B cell (primary cell): ENCODE measurements at regions not wholly inside any gene's neighbourhood (a gene's known extent, or its start where the extent isn't known, plus 50 kb on each side); places are given as distances from the start of the nearest gene placed in this dataset.

Experiments used
- ATAC-seq: fragments of 200-7000 bp; cut with Tn5 transposase; one replicate; pipeline ENCODE4 v1.10.0; 2021; ENCODE audit warnings: low read depth, mild to moderate bottlenecking, moderate number of reproducible peaks, moderate library complexity
- CTCF ChIA-PET: fragments of 350-600 bp; sonication (Branson Sonifier 250); formaldehyde crosslinking; loops from one replicate; lab custom pipeline; 2021; ENCODE audit warnings: antibody characterized with exemption, inconsistent platforms; lab: Charles Lee
- POLR2A ChIA-PET: fragments of 350-600 bp; sonication (Branson Sonifier 250); formaldehyde crosslinking; loops from one replicate; lab custom pipeline; 2021; ENCODE audit warnings: antibody characterized with exemption; lab: Charles Lee
- DNase-seq: peaks from one replicate; pipeline ENCODE4 v3.0.0; 2013
- H2AFZ ChIP-seq: 2 replicates; pipeline ENCODE4 v1.6.1; 2012; ENCODE audit warnings: mild to moderate bottlenecking, low read depth, low read length; ENCODE audit not compliant: insufficient read depth, poor library complexity, severe bottlenecking
- H3K27ac ChIP-seq, 2 donors: 1 replicate in 1 of 2; 2 replicates in 1 of 2; pipeline ENCODE4 v1.5.1; 2012 to 2013; ENCODE audit warnings: low read length in 2 of 2, mild to moderate bottlenecking in 2 of 2, moderate library complexity in 1 of 2
- H3K27me3 ChIP-seq, 4 experiments: fragments of 200-600 bp in 1 of 4; sonication (generic) in 1 of 4; replicated peaks in 1 of 4; 1 replicate in 2 of 4; 2 replicates in 2 of 4; pipeline versions ENCODE4 v1.6.1 to v1.7.0; 2013 to 2016; ENCODE audit warnings: low read length in 3 of 4, mild to moderate bottlenecking in 2 of 4, mixed read lengths in 1 of 4, moderate library complexity in 1 of 4; ENCODE audit not compliant: insufficient read depth in 4 of 4, control insufficient read depth in 3 of 4; ENCODE audit errors: control extremely low read depth in 1 of 4
- H3K36me3 ChIP-seq, 2 experiments: replicated peaks in 1 of 2; 1 replicate in 1 of 2; 2 replicates in 1 of 2; pipeline versions ENCODE4 v1.6.1 to v1.7.1; 2013; ENCODE audit warnings: low read length in 1 of 2; ENCODE audit not compliant: insufficient read depth in 2 of 2, control insufficient read depth in 1 of 2; ENCODE audit errors: control extremely low read depth in 1 of 2, extremely low read depth in 1 of 2
- H3K4me1 ChIP-seq, 2 donors: fragments of 200-600 bp in 1 of 2; sonication (generic) in 1 of 2; 1 replicate in 1 of 2; 2 replicates in 1 of 2; pipeline versions ENCODE4 v1.5.1 to v1.6.1; 2013 to 2017; ENCODE audit warnings: low read length in 2 of 2; ENCODE audit not compliant: control insufficient read depth in 2 of 2, insufficient read depth in 2 of 2
- H3K4me2 ChIP-seq: replicated peaks from 2 replicates; pipeline ENCODE3; 2012; ENCODE audit warnings: mild to moderate bottlenecking, low read depth, low read length; ENCODE audit not compliant: poor library complexity, severe bottlenecking
- H3K4me3 ChIP-seq, 5 experiments: fragments of 200-600 bp in 1 of 5; sonication (generic) in 1 of 5; 1 replicate in 3 of 5; 2 replicates in 2 of 5; pipeline versions ENCODE4 v1.5.1 to v1.7.0; 2011 to 2016; ENCODE audit warnings: low read length in 4 of 5, mild to moderate bottlenecking in 4 of 5, low read depth in 2 of 5, control low read depth in 1 of 5, moderate library complexity in 1 of 5; ENCODE audit not compliant: insufficient read depth in 1 of 5; ENCODE audit errors: control extremely low read depth in 1 of 5, extremely low read depth in 1 of 5
- H3K79me2 ChIP-seq: fragments of 200-600 bp; sonication (generic); one replicate; pipeline ENCODE4 v1.6.0; 2016; ENCODE audit warnings: low read length; ENCODE audit not compliant: control insufficient read depth, insufficient read depth
- H3K9ac ChIP-seq: fragments of 200-600 bp; sonication (generic); 2 replicates; pipeline ENCODE4 v1.6.1; 2017; ENCODE audit warnings: mild to moderate bottlenecking, low read length, moderate library complexity
- H3K9me3 ChIP-seq, 3 donors: one replicate each; pipeline versions ENCODE4 v1.6.1 to v1.7.1; 2013; ENCODE audit warnings: low read length in 2 of 3; ENCODE audit not compliant: control insufficient read depth in 2 of 3, insufficient read depth in 1 of 3; ENCODE audit errors: control extremely low read depth in 1 of 3
- H4K20me1 ChIP-seq: 2 replicates; pipeline ENCODE4 v1.6.0; 2012; ENCODE audit warnings: mild to moderate bottlenecking, low read length; ENCODE audit not compliant: insufficient read depth, control insufficient read depth, poor library complexity, severe bottlenecking
- H3K27ac Mint-ChIP-seq: one replicate; pipeline ENCODE4 v1.8.0; 2021; ENCODE audit warnings: mixed read lengths
- H3K27me3 Mint-ChIP-seq: one replicate; pipeline ENCODE4 v1.8.0; 2021; ENCODE audit warnings: mixed read lengths
- H3K4me1 Mint-ChIP-seq: one replicate; pipeline ENCODE4 v1.8.0; 2021; ENCODE audit warnings: mixed read lengths
- H3K4me3 Mint-ChIP-seq: one replicate; pipeline ENCODE4 v1.8.0; 2021; ENCODE audit warnings: mixed read lengths
- H3K9me3 Mint-ChIP-seq: one replicate; pipeline ENCODE4 v1.8.0; 2022; ENCODE audit warnings: mixed read lengths; ENCODE audit not compliant: insufficient read depth
- CTCF ChIP-seq: fragments of 200-600 bp; IDR thresholded peaks from one replicate; pipeline ENCODE4 v1.8.0; 2022; ENCODE audit warnings: antibody characterized with exemption, mild to moderate bottlenecking
- EZH2 ChIP-seq: IDR thresholded peaks from 2 replicates; pipeline ENCODE4 v1.6.1; 2012; ENCODE audit warnings: borderline replicate concordance, low read depth, mild to moderate bottlenecking, moderate library complexity, low read length; ENCODE audit not compliant: insufficient read depth, poor library complexity, severe bottlenecking
- WGBS: methylation state at CpG from one replicate; pipeline ENCODE4 v1.1.5; 2013; ENCODE audit warnings: missing lambda C conversion rate; ENCODE audit not compliant: insufficient coverage; 5-methylcytosine and 5-hydroxymethylcytosine counted together
- intact Hi-C: fragments of 100-400 bp; cut with micrococcal nuclease; formaldehyde crosslinking; loops from one replicate; pipeline ENCODE4 v1.10.0; 2022

DNA sequence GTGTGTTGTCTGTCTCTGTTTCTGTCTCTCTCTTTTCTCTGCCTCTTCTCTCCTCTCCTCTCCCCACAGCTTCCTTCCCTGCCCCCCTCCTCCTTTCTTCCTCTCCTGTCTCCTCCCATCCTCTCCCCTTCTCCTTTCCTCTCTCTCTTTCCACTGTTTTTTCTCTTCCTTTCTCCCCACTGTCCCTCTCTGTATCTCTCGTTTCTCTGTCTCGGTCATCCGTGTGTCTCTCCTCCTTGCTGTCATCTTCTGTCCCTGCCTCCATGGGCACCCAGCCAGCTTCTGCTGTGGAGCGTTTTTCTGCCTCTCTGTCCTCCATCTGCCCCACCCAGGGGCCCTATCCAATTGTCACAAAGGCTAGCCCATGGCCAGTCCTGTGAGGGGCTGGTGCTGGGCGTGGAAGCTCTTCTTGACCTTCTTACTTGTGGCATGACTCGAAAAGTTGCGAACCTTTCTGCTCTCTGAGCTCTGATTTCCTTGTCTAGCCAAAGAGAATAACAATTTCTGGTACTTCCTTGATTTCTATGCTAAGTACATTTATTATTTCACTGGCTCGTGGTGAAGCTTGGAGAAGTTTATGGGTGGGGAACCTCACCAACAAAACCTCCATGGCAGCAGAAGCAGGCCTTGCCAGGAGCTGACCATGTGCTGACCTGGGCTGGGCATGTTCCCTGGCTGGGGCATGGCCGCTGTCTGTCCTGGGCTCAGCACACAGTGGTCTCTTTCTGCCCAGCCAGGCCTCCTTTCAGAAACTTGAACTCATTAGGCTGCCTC lies 69.3 kb downstream of the CEBPB start:
- TF ChIP-seq CTCF (no peak), EZH2 (no peak)
- Mint-ChIP-seq H3K27me3 (peaks cover under 1% of the 10 kb centered on the region), H3K27ac (no peak overlapping the region), H3K4me1 (no peaks in the 10 kb centered on the region), H3K9me3 (no peaks in the 10 kb centered on the region), H3K4me3 (no peak overlapping the region)
- Histone ChIP-seq H3K36me3 (no peaks in the 10 kb centered on the region), H3K79me2 (no peaks in the 10 kb centered on the region), H2AFZ (peak overlapping the region; percentile 19), H3K4me2 (no peak overlapping the region), H3K9me3 (peaks cover 0 to 3% (median 0%) of the 10 kb centered on the region in 3 donors), H3K9ac (no peak overlapping the region), H3K4me3 (no peak overlapping the region), H3K27ac (no peak overlapping the region), H3K27me3 (no peaks in the 10 kb centered on the region), H3K4me1 (no peaks in the 10 kb centered on the region), H4K20me1 (no peaks in the 10 kb centered on the region)
- WGBS, result 49% methylated on average over 7 of the region's 9 CpGs
- ChIA-PET POLR2A (no interaction called here), CTCF (no interaction called here)
- no peak for ATAC-seq
- intact Hi-C loops, result no loop called here
- no peak for DNase-seq

DNA sequence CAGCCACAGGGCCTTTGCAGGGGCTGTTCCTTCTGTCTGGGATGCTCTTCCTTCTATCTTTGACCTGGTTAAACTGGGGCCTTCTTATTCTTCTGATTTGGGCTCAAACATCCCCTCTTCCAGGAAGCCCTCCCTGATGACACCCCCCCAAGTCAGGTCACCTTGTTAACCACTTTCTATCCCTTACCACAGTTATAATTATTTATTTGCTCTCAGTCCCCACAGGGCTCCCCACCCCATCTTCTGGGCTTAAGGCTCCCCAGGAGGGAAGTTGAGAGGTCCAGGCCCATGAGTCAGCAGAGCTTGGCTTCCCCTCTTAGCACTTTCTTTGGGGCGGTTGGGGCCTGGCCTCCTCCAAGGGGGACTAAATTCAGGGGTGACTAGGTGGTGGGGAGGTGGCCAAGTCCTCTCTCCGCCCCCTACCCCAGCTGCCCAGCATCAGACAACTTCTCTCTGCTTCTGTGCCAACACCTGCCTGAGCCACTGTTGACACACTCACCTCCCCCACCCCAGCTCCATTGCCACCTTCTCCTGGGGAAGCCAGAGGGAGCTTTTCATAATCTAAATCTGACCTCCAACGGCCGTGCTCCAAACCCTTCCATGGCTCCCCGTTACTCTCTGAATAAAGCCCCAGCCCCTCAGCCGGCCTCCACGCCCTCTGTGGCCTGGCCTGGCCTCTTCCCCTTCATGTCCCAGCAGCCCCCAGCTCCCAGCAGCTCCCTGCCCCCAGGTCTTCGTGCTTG lies 70.0 kb downstream of the CEBPB start:
- intact Hi-C loops, result no loop called here
- H3K36me3 ChIP-seq, result no peaks in the 10 kb centered on the region
- no peak overlapping the region for H3K9ac ChIP-seq
- H3K4me2 ChIP-seq, result no peak overlapping the region
- CTCF ChIA-PET, result no interaction called here
- H3K9me3 ChIP-seq, result peaks cover 0 to 3% (median 0%) of the 10 kb centered on the region in 3 donors
- H3K27me3 Mint-ChIP-seq, result no peaks in the 10 kb centered on the region
- DNase-seq, result no peak
- POLR2A ChIA-PET, result no interaction called here
- ATAC-seq, result no peak
- H3K27me3 ChIP-seq, result no peaks in the 10 kb centered on the region
- no peak for TF ChIP-seq CTCF
- no peak for TF ChIP-seq EZH2
- H4K20me1 ChIP-seq, result no peaks in the 10 kb centered on the region
- H3K4me3 Mint-ChIP-seq, result no peak overlapping the region
- H3K27ac Mint-ChIP-seq, result no peak overlapping the region
- H3K4me3 ChIP-seq, result no peak overlapping the region
- no peaks in the 10 kb centered on the region for H3K79me2 ChIP-seq
- no peaks in the 10 kb centered on the region for H3K4me1 Mint-ChIP-seq
- 62% methylated on average over 7 of the region's 8 CpGs for WGBS
- H2AFZ ChIP-seq, result no peak overlapping the region
- no peaks in the 10 kb centered on the region for H3K4me1 ChIP-seq
- no peaks in the 10 kb centered on the region for H3K9me3 Mint-ChIP-seq
- H3K27ac ChIP-seq, result no peak overlapping the region
